GM12878 (cell line): ENCODE measurements at regions not wholly inside any gene's neighbourhood (a gene's known extent, or its start where the extent isn't known, plus 50 kb on each side); places are given as distances from the start of the nearest gene placed in this dataset.

Experiments used
- ATAC-seq: fragments of 200-7000 bp; cut with Tn5 transposase; 3 replicates; pipeline ENCODE4 v1.9.1; 2020; ENCODE audit warnings: mild to moderate bottlenecking, moderate library complexity
- BruUV-seq: library from RNA; stranded (reverse); fragments of 400-500 nt; replicated peaks from 2 replicates; lab custom pipeline; 2021; lab: Mats Ljungman, UMichigan
- CTCF ChIA-PET: fragments of 300-600 bp; sonication (Branson Sonifier 250); formaldehyde crosslinking; extraction: SDS; loops from one replicate; lab custom pipeline; 2021; ENCODE audit warnings: inconsistent platforms; lab: Yijun Ruan, JAX
- POLR2A ChIA-PET: fragments of 350-600 bp; formaldehyde crosslinking; extraction: SDS; loops from one replicate; lab custom pipeline; 2021; ENCODE audit warnings: inconsistent platforms; lab: Charles Lee
- RAD21 ChIA-PET: fragments of 300-600 bp; sonication (Branson Sonifier 250); formaldehyde crosslinking; loops from one replicate; lab custom pipeline; 2023; ENCODE audit warnings: antibody characterized with exemption; ENCODE audit not compliant: unreplicated experiment; lab: Charles Lee
- SMC1A ChIA-PET: fragments of 300-600 bp; sonication (Branson Sonifier 250); formaldehyde crosslinking; loops from one replicate; lab custom pipeline; 2023; ENCODE audit not compliant: unreplicated experiment, uncharacterized antibody; lab: Charles Lee
- DNase-seq: peaks from one replicate; pipeline ENCODE4 v3.0.0-alpha.2; 2011; ENCODE audit warnings: low read depth, low spot score
- FAIRE-seq: peaks from 3 replicates; lab custom pipeline; 2011; peaks lifted over from hg19 to GRCh38; lab: Jason Lieb, UNC
- H2AFZ ChIP-seq: 2 replicates; pipeline ENCODE4 v1.6.0; 2011; ENCODE audit warnings: low read depth, low read length, control low read depth; ENCODE audit not compliant: control insufficient read depth
- H3K27ac ChIP-seq: 2 replicates; pipeline ENCODE4 v1.5.1; 2011; ENCODE audit warnings: control low read depth; ENCODE audit not compliant: control insufficient read depth, insufficient read depth
- H3K27me3 ChIP-seq, 2 experiments: replicated peaks in 1 of 2; 2 replicates each; pipeline versions ENCODE4 v1.6.0 to v1.6.1; 2011; ENCODE audit warnings: low read length in 1 of 2; ENCODE audit not compliant: control insufficient read depth in 2 of 2, insufficient read depth in 2 of 2
- H3K36me3 ChIP-seq, 2 experiments: 2 replicates each; pipeline ENCODE4 v1.5.1; 2011; ENCODE audit warnings: low read length in 1 of 2; ENCODE audit not compliant: control insufficient read depth in 2 of 2, insufficient read depth in 2 of 2
- H3K4me1 ChIP-seq: 2 replicates; pipeline ENCODE4 v1.6.1; 2011; ENCODE audit warnings: mild to moderate bottlenecking, low read length, moderate library complexity, mixed read lengths; ENCODE audit not compliant: control insufficient read depth, insufficient read depth
- H3K4me2 ChIP-seq: 2 replicates; pipeline ENCODE4 v1.6.0; 2011; ENCODE audit warnings: control low read depth; ENCODE audit not compliant: control insufficient read depth, insufficient read depth
- H3K4me3 ChIP-seq: fragments of 200-600 bp; sonication (generic); 2 replicates; pipeline ENCODE4 v1.5.1; 2016
- H3K79me2 ChIP-seq: 2 replicates; pipeline ENCODE4 v1.6.0; 2011; ENCODE audit warnings: low read length; ENCODE audit not compliant: control insufficient read depth, insufficient read depth
- H3K9ac ChIP-seq: 2 replicates; pipeline ENCODE4 v1.8.0; 2011; ENCODE audit warnings: low read length, control low read depth, mixed read lengths; ENCODE audit not compliant: control insufficient read depth, insufficient read depth
- H3K9me3 ChIP-seq: replicated peaks from 3 replicates; pipeline ENCODE4 v1.5.1; 2011; ENCODE audit warnings: mild to moderate bottlenecking, low read length; ENCODE audit not compliant: control insufficient read depth, insufficient read depth
- H4K20me1 ChIP-seq: 2 replicates; pipeline ENCODE4 v1.6.0; 2011; ENCODE audit not compliant: control insufficient read depth, insufficient read depth
- ATF7 ChIP-seq: fragments of 450-650 bp; IDR thresholded peaks from 2 replicates; pipeline ENCODE4 v1.6.1; 2016; ENCODE audit warnings: low read depth, mild to moderate bottlenecking
- BCL11A ChIP-seq: IDR thresholded peaks from 2 replicates; pipeline ENCODE4 v1.6.1; 2011; ENCODE audit warnings: low read depth, low read length
- EGR1 ChIP-seq, 2 experiments: IDR thresholded peaks; 1 replicate in 1 of 2; 2 replicates in 1 of 2; pipeline ENCODE4 v1.6.1; 2011 to 2012; ENCODE audit warnings: low read depth in 2 of 2, low read length in 2 of 2, borderline replicate concordance in 1 of 2, mild to moderate bottlenecking in 1 of 2, moderate library complexity in 1 of 2
- IRF3 ChIP-seq: fragments of 450-650 bp; IDR thresholded peaks from 2 replicates; pipeline ENCODE4 v1.6.1; 2014; ENCODE audit warnings: mild to moderate bottlenecking
- JUND ChIP-seq: IDR thresholded peaks from 2 replicates; pipeline ENCODE4 v1.6.1; 2012; ENCODE audit warnings: low read depth, mild to moderate bottlenecking, low read length, improper control_type of control experiment, moderate library complexity
- MEF2B ChIP-seq: fragments of 450-650 bp; IDR thresholded peaks from 2 replicates; pipeline ENCODE4 v1.6.1; 2018; ENCODE audit warnings: mild to moderate bottlenecking, moderate library complexity; ENCODE audit not compliant: partially characterized antibody, poor library complexity, severe bottlenecking
- NBN ChIP-seq: fragments of 450-650 bp; IDR thresholded peaks from 2 replicates; pipeline ENCODE4 v1.6.1; 2016
- PAX5 ChIP-seq: IDR thresholded peaks from 2 replicates; pipeline ENCODE4 v1.6.1; 2011; ENCODE audit warnings: low read depth, low read length, borderline replicate concordance
- PML ChIP-seq: IDR thresholded peaks from 2 replicates; pipeline ENCODE4 v1.6.1; 2012; ENCODE audit warnings: low read length, inconsistent platforms
- SRF ChIP-seq, 2 experiments: IDR thresholded peaks; 2 replicates each; pipeline ENCODE4 v1.6.1; 2011; ENCODE audit warnings: low read depth in 2 of 2, low read length in 2 of 2, mild to moderate bottlenecking in 1 of 2, moderate library complexity in 1 of 2
- ZNF274 ChIP-seq: IDR thresholded peaks from one replicate; pipeline ENCODE4 v1.8.0; 2011; ENCODE audit not compliant: insufficient read length, insufficient read depth
- ZZZ3 ChIP-seq: IDR thresholded peaks from 2 replicates; pipeline ENCODE4 v1.6.1; 2011; ENCODE audit warnings: low read depth; ENCODE audit not compliant: control insufficient read depth, insufficient read length
- WGBS: methylation state at CpG from one replicate; pipeline ENCODE4 v1.1.6; 2016; ENCODE audit warnings: low lambda C conversion rate; ENCODE audit not compliant: insufficient replicate concordance, insufficient coverage; ENCODE audit errors: missing lambda C conversion rate; 5-methylcytosine and 5-hydroxymethylcytosine counted together
- in situ Hi-C: fragments of 300-500 bp; cut with MboI; formaldehyde crosslinking; loops from 9 replicates; pipeline ENCODE4 v1.14.3; 2018; ENCODE audit warnings: mixed read lengths
- intact Hi-C: fragments of 100-400 bp; cut with micrococcal nuclease; formaldehyde crosslinking; loops from one replicate; pipeline ENCODE4 v1.14.2; 2022; ENCODE audit not compliant: unreplicated experiment
- TF ChIP-seq, protein P1 (sequence below): fragments of 450-650 bp; IDR thresholded peaks from 2 replicates; pipeline ENCODE4 v1.6.1; 2017; ENCODE audit warnings: borderline replicate concordance
- TF ChIP-seq, protein P2 (sequence below): IDR thresholded peaks from 2 replicates; pipeline ENCODE4 v1.6.1; 2012; ENCODE audit warnings: low read depth, low read length, improper control_type of control experiment
- TF ChIP-seq, protein P3 (sequence below): fragments of 450-650 bp; IDR thresholded peaks from 2 replicates; pipeline ENCODE4 v1.6.1; 2016; ENCODE audit warnings: mild to moderate bottlenecking
- TF ChIP-seq, protein P4 (sequence below): fragments of 450-650 bp; conservative IDR thresholded peaks from 2 replicates; pipeline ENCODE4 v1.6.1; 2017; ENCODE audit warnings: mild to moderate bottlenecking, moderate library complexity

GRCh38 chr2:196268538-196269338 is 97.4 kb upstream of the STK17B start:
- H4K20me1 ChIP-seq: no peaks in the 10 kb centered on the region
- no peak overlapping the region for H3K9ac ChIP-seq
- no peak overlapping the region for H3K4me3 ChIP-seq
- in situ Hi-C loops: loop anchor here (25.0 kb wide), 1 partner anchor 106 kb away; the partner anchor contains the start of gene STK17B
- ChIA-PET RAD21 (interaction anchor here (0.6 to 7.7 kb wide), 14 partner anchors 8 to 775 kb away, joined by 3 to 68 read pairs (median 6); no protein-coding TSS in a partner anchor), POLR2A (interaction anchor here (0.8 to 1.7 kb wide), 4 partner anchors 16 to 105 kb away, joined by 3 to 7 read pairs (median 4); no protein-coding TSS in a partner anchor), CTCF (interaction anchor here (0.7 to 5.5 kb wide), 6 partner anchors 28 to 202 kb away, joined by 3 to 59 read pairs (median 5); no protein-coding TSS in a partner anchor), SMC1A (interaction anchor here (0.6 to 5.5 kb wide), 15 partner anchors 8 to 191 kb away, joined by 3 to 48 read pairs (median 16); no protein-coding TSS in a partner anchor)
- DNase-seq: no peak
- peak overlapping the region; percentile 40 for H3K27ac ChIP-seq
- no peaks in the 10 kb centered on the region for H3K27me3 ChIP-seq
- H3K4me1 ChIP-seq: peaks cover 18% of the 10 kb centered on the region
- under 1% methylated on average over 8 of the region's 8 CpGs for WGBS
- H3K9me3 ChIP-seq: no peaks in the 10 kb centered on the region
- H3K36me3 ChIP-seq: peaks cover 0 to 13% of the 10 kb centered on the region in 2 experiments; a peak in 2 of 4 replicates
- no peaks in the 10 kb centered on the region for H3K79me2 ChIP-seq
- BruUV-seq: TSS peak; percentile 17
- no peak for FAIRE-seq
- intact Hi-C loops: loop anchor here (2.0 kb wide), 2 partner anchors 28 to 92 kb away; no protein-coding TSS in a partner anchor
- H3K4me2 ChIP-seq: peak overlapping the region; percentile 59
- ATAC-seq: peak; percentile 61
- H2AFZ ChIP-seq: peak overlapping the region; percentile 28; the same call in 1 of the 2 replicates
- TF ChIP-seq SRF (IDR thresholded peaks at IDR 0.05; ENCODE audit: low read depth in 2 of 2, low read length in 2 of 2) (no peak), JUND (no peak), ZNF274 (no peak), NBN (no peak), MEF2B (no peak), ATF7 (no peak), PAX5 (no peak), EGR1 (IDR thresholded peaks at IDR 0.05; ENCODE audit: borderline replicate concordance in 1 of 2, low read depth in 2 of 2, low read length in 2 of 2) (no peak), PML (no peak; the same call in 1 of the 2 replicates), IRF3 (no peak), BCL11A (no peak), ZZZ3 (no peak)
- TF ChIP-seq, protein P1, sequence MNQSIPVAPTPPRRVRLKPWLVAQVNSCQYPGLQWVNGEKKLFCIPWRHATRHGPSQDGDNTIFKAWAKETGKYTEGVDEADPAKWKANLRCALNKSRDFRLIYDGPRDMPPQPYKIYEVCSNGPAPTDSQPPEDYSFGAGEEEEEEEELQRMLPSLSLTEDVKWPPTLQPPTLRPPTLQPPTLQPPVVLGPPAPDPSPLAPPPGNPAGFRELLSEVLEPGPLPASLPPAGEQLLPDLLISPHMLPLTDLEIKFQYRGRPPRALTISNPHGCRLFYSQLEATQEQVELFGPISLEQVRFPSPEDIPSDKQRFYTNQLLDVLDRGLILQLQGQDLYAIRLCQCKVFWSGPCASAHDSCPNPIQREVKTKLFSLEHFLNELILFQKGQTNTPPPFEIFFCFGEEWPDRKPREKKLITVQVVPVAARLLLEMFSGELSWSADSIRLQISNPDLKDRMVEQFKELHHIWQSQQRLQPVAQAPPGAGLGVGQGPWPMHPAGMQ: no peak
- TF ChIP-seq, protein P2, sequence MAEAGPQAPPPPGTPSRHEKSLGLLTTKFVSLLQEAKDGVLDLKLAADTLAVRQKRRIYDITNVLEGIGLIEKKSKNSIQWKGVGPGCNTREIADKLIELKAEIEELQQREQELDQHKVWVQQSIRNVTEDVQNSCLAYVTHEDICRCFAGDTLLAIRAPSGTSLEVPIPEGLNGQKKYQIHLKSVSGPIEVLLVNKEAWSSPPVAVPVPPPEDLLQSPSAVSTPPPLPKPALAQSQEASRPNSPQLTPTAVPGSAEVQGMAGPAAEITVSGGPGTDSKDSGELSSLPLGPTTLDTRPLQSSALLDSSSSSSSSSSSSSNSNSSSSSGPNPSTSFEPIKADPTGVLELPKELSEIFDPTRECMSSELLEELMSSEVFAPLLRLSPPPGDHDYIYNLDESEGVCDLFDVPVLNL: no peak
- TF ChIP-seq, protein P3, sequence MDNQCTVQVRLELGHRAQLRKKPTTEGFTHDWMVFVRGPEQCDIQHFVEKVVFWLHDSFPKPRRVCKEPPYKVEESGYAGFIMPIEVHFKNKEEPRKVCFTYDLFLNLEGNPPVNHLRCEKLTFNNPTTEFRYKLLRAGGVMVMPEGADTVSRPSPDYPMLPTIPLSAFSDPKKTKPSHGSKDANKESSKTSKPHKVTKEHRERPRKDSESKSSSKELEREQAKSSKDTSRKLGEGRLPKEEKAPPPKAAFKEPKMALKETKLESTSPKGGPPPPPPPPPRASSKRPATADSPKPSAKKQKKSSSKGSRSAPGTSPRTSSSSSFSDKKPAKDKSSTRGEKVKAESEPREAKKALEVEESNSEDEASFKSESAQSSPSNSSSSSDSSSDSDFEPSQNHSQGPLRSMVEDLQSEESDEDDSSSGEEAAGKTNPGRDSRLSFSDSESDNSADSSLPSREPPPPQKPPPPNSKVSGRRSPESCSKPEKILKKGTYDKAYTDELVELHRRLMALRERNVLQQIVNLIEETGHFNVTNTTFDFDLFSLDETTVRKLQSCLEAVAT: peak; percentile 22; the same call in 1 of the 2 replicates
- TF ChIP-seq, protein P4, sequence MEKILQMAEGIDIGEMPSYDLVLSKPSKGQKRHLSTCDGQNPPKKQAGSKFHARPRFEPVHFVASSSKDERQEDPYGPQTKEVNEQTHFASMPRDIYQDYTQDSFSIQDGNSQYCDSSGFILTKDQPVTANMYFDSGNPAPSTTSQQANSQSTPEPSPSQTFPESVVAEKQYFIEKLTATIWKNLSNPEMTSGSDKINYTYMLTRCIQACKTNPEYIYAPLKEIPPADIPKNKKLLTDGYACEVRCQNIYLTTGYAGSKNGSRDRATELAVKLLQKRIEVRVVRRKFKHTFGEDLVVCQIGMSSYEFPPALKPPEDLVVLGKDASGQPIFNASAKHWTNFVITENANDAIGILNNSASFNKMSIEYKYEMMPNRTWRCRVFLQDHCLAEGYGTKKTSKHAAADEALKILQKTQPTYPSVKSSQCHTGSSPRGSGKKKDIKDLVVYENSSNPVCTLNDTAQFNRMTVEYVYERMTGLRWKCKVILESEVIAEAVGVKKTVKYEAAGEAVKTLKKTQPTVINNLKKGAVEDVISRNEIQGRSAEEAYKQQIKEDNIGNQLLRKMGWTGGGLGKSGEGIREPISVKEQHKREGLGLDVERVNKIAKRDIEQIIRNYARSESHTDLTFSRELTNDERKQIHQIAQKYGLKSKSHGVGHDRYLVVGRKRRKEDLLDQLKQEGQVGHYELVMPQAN: no peak
